Neutrophil (primary cell): ENCODE measurements at regions not wholly inside any gene's neighbourhood (a gene's known extent, or its start where the extent isn't known, plus 50 kb on each side); places are given as distances from the start of the nearest gene placed in this dataset.

Experiments
- H3K27ac ChIP-seq: fragments of 200-600 bp; sonication (generic); 2 replicates; pipeline ENCODE4 v1.5.1; 2016; ENCODE audit warnings: mild to moderate bottlenecking, moderate library complexity
- H3K27me3 ChIP-seq: fragments of 200-600 bp; sonication (generic); 2 replicates; pipeline ENCODE4 v1.6.0; 2016; ENCODE audit warnings: mild to moderate bottlenecking
- H3K36me3 ChIP-seq: fragments of 200-600 bp; sonication (generic); 2 replicates; pipeline ENCODE4 v1.5.1; 2017
- H3K4me1 ChIP-seq, 2 experiments: fragments of 200-600 bp in 1 of 2; sonication (generic) in 1 of 2; 1 replicate in 1 of 2; 2 replicates in 1 of 2; pipeline versions ENCODE4 v1.5.1 to v1.6.1; 2013 to 2016; ENCODE audit warnings: low read depth in 1 of 2, low read length in 1 of 2, mild to moderate bottlenecking in 1 of 2, moderate library complexity in 1 of 2; ENCODE audit not compliant: control insufficient read depth in 1 of 2, insufficient read depth in 1 of 2
- H3K4me3 ChIP-seq, 2 experiments: fragments of 200-600 bp in 1 of 2; sonication (generic) in 1 of 2; 1 replicate in 1 of 2; 2 replicates in 1 of 2; pipeline ENCODE4 v1.5.1; 2013 to 2016; ENCODE audit warnings: low read depth in 1 of 2, low read length in 1 of 2, mild to moderate bottlenecking in 1 of 2, moderate library complexity in 1 of 2
- H3K9me3 ChIP-seq: fragments of 200-600 bp; sonication (generic); 2 replicates; pipeline ENCODE4 v1.5.1; 2016
- TF ChIP-seq, protein P1 (sequence below): fragments of 200-600 bp; sonication (generic); IDR thresholded peaks from 2 replicates; pipeline ENCODE4 v1.5.1; 2016; ENCODE audit warnings: antibody characterized with exemption

GRCh38 chr10:123259791-123260190, 105.6 kb downstream of the BUB3 start:
- Histone ChIP-seq H3K4me1 (no peaks in the 10 kb centered on the region), H3K27ac (no peak overlapping the region), H3K36me3 (no peaks in the 10 kb centered on the region), H3K27me3 (peaks cover under 1% of the 10 kb centered on the region), H3K4me3 (no peak overlapping the region), H3K9me3 (no peaks in the 10 kb centered on the region)
- TF ChIP-seq, protein P1, sequence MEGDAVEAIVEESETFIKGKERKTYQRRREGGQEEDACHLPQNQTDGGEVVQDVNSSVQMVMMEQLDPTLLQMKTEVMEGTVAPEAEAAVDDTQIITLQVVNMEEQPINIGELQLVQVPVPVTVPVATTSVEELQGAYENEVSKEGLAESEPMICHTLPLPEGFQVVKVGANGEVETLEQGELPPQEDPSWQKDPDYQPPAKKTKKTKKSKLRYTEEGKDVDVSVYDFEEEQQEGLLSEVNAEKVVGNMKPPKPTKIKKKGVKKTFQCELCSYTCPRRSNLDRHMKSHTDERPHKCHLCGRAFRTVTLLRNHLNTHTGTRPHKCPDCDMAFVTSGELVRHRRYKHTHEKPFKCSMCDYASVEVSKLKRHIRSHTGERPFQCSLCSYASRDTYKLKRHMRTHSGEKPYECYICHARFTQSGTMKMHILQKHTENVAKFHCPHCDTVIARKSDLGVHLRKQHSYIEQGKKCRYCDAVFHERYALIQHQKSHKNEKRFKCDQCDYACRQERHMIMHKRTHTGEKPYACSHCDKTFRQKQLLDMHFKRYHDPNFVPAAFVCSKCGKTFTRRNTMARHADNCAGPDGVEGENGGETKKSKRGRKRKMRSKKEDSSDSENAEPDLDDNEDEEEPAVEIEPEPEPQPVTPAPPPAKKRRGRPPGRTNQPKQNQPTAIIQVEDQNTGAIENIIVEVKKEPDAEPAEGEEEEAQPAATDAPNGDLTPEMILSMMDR, result no peak

GRCh38 chr10:123262456-123262855, 108.3 kb downstream of the BUB3 start:
- H3K27ac ChIP-seq, result no peak overlapping the region
- H3K27me3 ChIP-seq, result peaks cover 15% of the 10 kb centered on the region
- no peaks in the 10 kb centered on the region for H3K36me3 ChIP-seq
- no peaks in the 10 kb centered on the region for H3K4me1 ChIP-seq
- no peak overlapping the region for H3K4me3 ChIP-seq
- TF ChIP-seq, protein P1, result no peak
- H3K9me3 ChIP-seq, result no peaks in the 10 kb centered on the region

DNA sequence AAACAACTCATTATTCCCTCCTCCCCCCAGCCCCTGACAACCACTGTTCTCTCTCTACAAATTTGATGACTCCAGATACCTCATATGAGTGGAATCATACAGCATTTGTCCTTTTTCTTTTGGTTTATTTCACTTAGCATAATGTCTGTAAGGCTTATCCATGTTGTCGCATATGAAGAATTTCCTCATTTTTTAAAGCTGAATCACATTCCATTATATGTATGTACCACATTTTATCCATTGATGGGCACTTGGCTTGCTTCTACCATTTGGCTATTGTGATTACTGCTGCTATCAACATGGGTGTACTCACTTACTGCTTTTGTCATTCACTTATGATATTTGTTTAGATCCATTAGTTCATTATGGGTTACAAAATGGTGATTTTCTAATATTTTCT, 112.8 kb downstream of the BUB3 start:
- Histone ChIP-seq H3K4me3 (no peak overlapping the region), H3K27ac (no peak overlapping the region), H3K4me1 (no peaks in the 10 kb centered on the region), H3K27me3 (peaks cover 37% of the 10 kb centered on the region), H3K36me3 (no peaks in the 10 kb centered on the region), H3K9me3 (no peaks in the 10 kb centered on the region)
- TF ChIP-seq, protein P1, result no peak

DNA sequence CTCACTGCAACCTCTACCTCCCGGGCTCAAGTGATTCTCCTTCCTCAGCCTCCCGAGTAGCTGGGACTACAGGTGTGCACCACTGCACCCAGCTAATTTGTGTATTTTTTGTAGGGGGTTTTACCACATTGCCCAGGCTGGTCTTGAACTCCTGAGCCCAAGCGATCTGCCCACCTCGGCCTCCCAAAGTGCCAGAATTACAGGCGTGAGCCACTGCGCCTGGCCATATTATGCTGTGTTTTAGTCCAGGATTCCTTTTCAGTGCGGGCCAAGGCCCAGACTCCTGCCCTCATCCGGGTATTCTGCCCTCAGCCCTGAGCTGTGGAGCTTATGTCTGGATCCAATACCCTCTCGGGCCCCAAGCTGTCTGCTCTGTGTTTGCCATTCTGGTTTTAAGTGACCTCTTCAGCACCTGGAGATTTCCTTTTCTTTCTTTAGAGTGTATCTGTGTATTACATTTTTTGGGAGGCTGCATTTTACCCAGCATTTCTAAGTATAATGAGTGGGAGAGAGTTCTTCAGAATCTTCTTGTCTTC, 114.9 kb downstream of the BUB3 start:
- no peaks in the 10 kb centered on the region for H3K4me1 ChIP-seq
- TF ChIP-seq, protein P1, result no peak
- H3K36me3 ChIP-seq, result no peaks in the 10 kb centered on the region
- H3K27me3 ChIP-seq, result peaks cover 57% of the 10 kb centered on the region
- H3K4me3 ChIP-seq, result no peak overlapping the region
- no peaks in the 10 kb centered on the region for H3K9me3 ChIP-seq
- no peak overlapping the region for H3K27ac ChIP-seq

DNA sequence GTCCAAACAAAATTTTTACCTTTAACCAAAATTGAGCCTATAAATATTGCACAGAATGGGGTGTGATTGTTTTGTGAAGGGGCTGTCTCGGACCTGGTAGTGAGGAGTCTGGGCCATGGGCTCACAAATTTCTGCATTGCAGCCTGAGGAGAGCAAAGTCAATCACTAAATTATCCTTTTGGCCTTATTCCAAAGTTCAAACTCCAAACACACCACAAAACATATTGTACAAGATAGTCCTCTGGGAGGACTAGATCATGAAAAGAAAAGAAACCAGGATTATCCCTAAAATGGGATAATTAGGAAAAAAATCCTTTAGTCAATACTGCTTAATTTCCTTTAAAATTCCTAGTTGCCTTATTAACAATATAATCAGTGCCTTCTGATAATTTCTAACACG, 115.5 kb downstream of the BUB3 start:
- Histone ChIP-seq H3K36me3 (no peaks in the 10 kb centered on the region), H3K27ac (no peak overlapping the region), H3K4me3 (no peak overlapping the region), H3K9me3 (no peaks in the 10 kb centered on the region), H3K27me3 (peaks cover 63% of the 10 kb centered on the region), H3K4me1 (no peaks in the 10 kb centered on the region)
- TF ChIP-seq, protein P1, result no peak

DNA sequence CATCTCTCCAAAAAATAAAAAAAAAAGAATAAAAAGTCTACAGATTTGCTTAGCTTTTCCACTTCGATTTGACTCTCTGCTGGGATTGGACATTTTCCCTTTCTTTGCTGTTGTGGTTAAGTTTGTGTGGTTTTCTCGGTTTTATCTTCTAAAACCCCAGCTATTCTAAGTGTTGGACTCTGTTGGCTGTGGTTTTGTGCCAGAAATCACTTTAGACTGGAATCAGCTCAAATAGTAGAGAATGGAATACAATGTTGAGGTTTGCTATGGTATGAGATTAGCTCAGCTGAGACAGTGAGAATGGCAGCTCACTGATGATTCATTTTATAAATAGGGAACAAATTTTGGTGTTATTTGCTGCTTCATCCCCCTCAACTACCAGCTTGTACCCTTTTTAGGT, 116.0 kb downstream of the BUB3 start:
- no peaks in the 10 kb centered on the region for H3K4me1 ChIP-seq
- H3K4me3 ChIP-seq, result no peak overlapping the region

More for the DNA sequence above, 116.0 kb downstream of the BUB3 start:
- no peaks in the 10 kb centered on the region for H3K36me3 ChIP-seq
- H3K9me3 ChIP-seq, result no peaks in the 10 kb centered on the region
- H3K27ac ChIP-seq, result no peak overlapping the region
- peaks cover 63% of the 10 kb centered on the region for H3K27me3 ChIP-seq
- TF ChIP-seq, protein P1, result no peak
